Psoas muscle (tissue), 7 donors: ENCODE measurements at regions not wholly inside any gene's neighbourhood (a gene's known extent, or its start where the extent isn't known, plus 50 kb on each side); places are given as distances from the start of the nearest gene placed in this dataset.
"Not testable (repeated sequence)": the region's sequence is repeated elsewhere in the genome, so short reads cannot be mapped to it uniquely, and the experiment has no call there.

Experiments used
- ATAC-seq, 4 donors: fragments of 200-7000 bp; cut with Tn5 transposase; one replicate each; pipeline ENCODE4 v1.9.1; 2020; ENCODE audit warnings: moderate library complexity in 3 of 4, mild to moderate bottlenecking in 2 of 4
- DNase-seq, 2 donors: peaks; one replicate each; pipeline ENCODE4 v3.0.0-alpha.2; 2020
- H3K27ac ChIP-seq: fragments of 200-600 bp; one replicate; pipeline ENCODE4 v1.8.0; 2022
- H3K27me3 ChIP-seq, 3 donors: fragments of 200-600 bp in 1 of 3; one replicate each; pipeline versions ENCODE4 v1.6.1 to v1.8.0; 2013 to 2022; ENCODE audit warnings: low read length in 2 of 3, mild to moderate bottlenecking in 2 of 3, moderate library complexity in 1 of 3; ENCODE audit not compliant: insufficient read depth in 3 of 3
- H3K36me3 ChIP-seq, 2 donors: fragments of 200-600 bp in 1 of 2; one replicate each; pipeline versions ENCODE4 v1.6.1 to v1.8.0; 2013 to 2022; ENCODE audit warnings: low read depth in 1 of 2, mild to moderate bottlenecking in 1 of 2, moderate library complexity in 1 of 2; ENCODE audit not compliant: insufficient read depth in 1 of 2
- H3K4me1 ChIP-seq: fragments of 200-600 bp; one replicate; pipeline ENCODE4 v1.8.0; 2022
- H3K4me3 ChIP-seq: fragments of 200-600 bp; one replicate; pipeline ENCODE4 v1.8.0; 2022; ENCODE audit warnings: mild to moderate bottlenecking
- H3K9me3 ChIP-seq: fragments of 200-600 bp; one replicate; pipeline ENCODE4 v1.8.0; 2022
- WGBS, 3 donors: extraction: QIAGEN DNeasy Blood & Tissue Kit; methylation state at CpG; one replicate each; pipeline versions ENCODE4 v1.1.6 to v1.1.7; 2013; 5-methylcytosine and 5-hydroxymethylcytosine counted together
- intact Hi-C, 2 donors: fragments of 100-400 bp; cut with DNase I; formaldehyde crosslinking; loops; one replicate each; pipeline versions ENCODE4 v1.11.0 to v1.14.2; 2022
- TF ChIP-seq, protein P1 (sequence below): fragments of 200-600 bp; IDR thresholded peaks from one replicate; pipeline ENCODE4 v1.8.0; 2022; ENCODE audit warnings: antibody characterized with exemption
- donor health status: healthy with polysubstance abuse.
- donor health status: DM: no; HTN: no; CAD: no; lungs with moderate emphysema.
- donor health status: Bipolar disorder and iron deficiency.
- donor health status: healthy.
- donor health status: DM: yes; HTN: yes; CAD: no.
- donor health status: DM: no; HTN: no; CAD: no.
- donor health status: DM: yes; HTN: yes; CAD: no.

DNA sequence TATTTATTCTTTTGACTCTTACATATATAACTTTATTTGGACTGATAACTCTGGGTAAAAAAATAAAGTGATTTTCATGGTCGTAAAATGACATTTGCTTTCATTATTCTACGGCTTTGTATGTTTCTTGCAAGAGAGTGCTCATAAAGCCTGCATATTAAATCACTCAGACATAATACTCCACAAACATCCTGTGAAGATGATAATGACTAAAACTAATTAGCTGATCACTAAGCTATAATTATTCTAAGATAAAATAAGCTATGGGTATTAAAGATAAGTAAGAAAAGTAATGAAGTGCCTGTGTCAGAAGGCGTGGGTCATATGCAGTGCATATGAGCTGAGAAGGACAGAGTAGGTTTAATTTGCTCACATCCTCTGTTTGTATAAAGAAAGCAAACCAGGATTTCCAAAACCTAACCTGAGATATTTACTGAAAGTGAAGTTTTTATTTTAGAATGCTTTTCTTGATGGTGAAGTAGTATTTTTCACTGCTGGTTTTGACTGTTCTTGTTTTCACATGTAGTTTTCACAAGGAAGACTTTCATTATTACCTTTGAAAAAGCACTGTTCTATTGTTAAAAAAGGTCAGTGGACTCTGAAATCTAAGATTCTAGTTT, 278.8 kb downstream of the AMY1C start:
- ATAC-seq, result no peak
- 51 to 68% (median 59%) methylated on average over 3 of the region's 3 CpGs for WGBS, 3 donors
- TF ChIP-seq, protein P1, sequence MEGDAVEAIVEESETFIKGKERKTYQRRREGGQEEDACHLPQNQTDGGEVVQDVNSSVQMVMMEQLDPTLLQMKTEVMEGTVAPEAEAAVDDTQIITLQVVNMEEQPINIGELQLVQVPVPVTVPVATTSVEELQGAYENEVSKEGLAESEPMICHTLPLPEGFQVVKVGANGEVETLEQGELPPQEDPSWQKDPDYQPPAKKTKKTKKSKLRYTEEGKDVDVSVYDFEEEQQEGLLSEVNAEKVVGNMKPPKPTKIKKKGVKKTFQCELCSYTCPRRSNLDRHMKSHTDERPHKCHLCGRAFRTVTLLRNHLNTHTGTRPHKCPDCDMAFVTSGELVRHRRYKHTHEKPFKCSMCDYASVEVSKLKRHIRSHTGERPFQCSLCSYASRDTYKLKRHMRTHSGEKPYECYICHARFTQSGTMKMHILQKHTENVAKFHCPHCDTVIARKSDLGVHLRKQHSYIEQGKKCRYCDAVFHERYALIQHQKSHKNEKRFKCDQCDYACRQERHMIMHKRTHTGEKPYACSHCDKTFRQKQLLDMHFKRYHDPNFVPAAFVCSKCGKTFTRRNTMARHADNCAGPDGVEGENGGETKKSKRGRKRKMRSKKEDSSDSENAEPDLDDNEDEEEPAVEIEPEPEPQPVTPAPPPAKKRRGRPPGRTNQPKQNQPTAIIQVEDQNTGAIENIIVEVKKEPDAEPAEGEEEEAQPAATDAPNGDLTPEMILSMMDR, result no peak

DNA sequence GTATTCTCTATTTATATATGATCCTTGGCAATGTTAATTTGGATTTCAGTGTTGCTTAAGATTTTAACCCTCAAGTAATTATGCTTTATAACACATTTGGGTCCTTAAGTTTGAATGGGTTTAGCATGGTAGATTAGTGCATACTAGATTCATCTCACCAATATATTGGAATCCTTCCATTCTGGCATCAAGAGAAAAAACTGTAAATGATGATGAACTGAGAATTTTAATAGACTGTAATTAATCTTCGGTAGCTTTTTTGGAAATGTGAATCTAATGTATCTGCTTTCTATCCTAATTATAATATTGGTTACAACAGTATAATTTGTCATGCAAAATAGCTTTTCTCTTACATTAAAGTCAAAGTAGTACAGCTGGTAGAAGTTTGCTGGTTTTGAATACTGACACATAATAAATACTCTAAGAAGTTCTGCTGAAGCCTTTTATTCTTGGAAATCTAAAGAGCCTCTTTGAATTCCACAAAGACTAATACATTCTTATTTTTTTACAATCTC, 279.8 kb downstream of the AMY1C start:
- Histone ChIP-seq H3K36me3 (no peaks in the 10 kb centered on the region), H3K4me1 (no peaks in the 10 kb centered on the region), H3K27ac (no peak overlapping the region), H3K9me3 (no peaks in the 10 kb centered on the region), H3K27me3 (no peaks in the 10 kb centered on the region), H3K4me3 (no peak overlapping the region)
- WGBS, 3 donors, result 81 to 92% (median 90%) methylated on average over 1 of the region's 1 CpG
- intact Hi-C loops, result no loop called here
- DNase-seq (no peak), ATAC-seq (no peak)
- TF ChIP-seq, protein P1, result no peak

More for the DNA sequence above, 278.8 kb downstream of the AMY1C start:
- Histone ChIP-seq H3K27ac (no peak overlapping the region), H3K4me3 (no peak overlapping the region), H3K27me3 (no peaks in the 10 kb centered on the region), H3K4me1 (no peaks in the 10 kb centered on the region), H3K9me3 (no peaks in the 10 kb centered on the region), H3K36me3 (no peaks in the 10 kb centered on the region)
- intact Hi-C loops, result no loop called here
- DNase-seq, result no peak

DNA sequence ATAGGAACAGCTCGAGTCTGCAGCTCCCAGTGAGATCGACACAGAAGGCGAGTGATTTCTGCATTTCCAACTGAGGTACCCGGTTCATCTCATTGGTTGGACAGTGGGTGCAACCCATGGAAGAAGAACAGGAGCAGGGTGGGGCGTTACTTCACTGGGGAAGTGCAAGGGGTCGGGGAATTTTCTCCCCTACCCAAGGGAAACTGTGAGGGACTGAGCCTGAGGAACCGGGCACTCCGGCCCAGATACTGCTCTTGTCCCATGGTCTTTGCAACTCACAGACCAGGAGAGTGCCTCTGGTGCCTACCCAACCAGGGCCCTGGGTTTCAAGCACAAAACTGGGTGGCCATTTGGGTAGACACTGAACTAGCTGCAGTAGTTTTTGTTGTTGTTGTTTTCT, 307.1 kb downstream of the AMY1C start:
- intact Hi-C loops, result no loop called here
- no peak overlapping the region for H3K27ac ChIP-seq
- H3K9me3 ChIP-seq, result no peaks in the 10 kb centered on the region
- WGBS, 3 donors, result 65 to 79% (median 75%) methylated on average over 8 of the region's 8 CpGs
- H3K4me1 ChIP-seq, result no peaks in the 10 kb centered on the region
- ATAC-seq (no peak), DNase-seq (no peak)
- no peaks in the 10 kb centered on the region for H3K27me3 ChIP-seq
- no peaks in the 10 kb centered on the region for H3K36me3 ChIP-seq
- H3K4me3 ChIP-seq, result no peak overlapping the region
- TF ChIP-seq, protein P1, result no peak

DNA sequence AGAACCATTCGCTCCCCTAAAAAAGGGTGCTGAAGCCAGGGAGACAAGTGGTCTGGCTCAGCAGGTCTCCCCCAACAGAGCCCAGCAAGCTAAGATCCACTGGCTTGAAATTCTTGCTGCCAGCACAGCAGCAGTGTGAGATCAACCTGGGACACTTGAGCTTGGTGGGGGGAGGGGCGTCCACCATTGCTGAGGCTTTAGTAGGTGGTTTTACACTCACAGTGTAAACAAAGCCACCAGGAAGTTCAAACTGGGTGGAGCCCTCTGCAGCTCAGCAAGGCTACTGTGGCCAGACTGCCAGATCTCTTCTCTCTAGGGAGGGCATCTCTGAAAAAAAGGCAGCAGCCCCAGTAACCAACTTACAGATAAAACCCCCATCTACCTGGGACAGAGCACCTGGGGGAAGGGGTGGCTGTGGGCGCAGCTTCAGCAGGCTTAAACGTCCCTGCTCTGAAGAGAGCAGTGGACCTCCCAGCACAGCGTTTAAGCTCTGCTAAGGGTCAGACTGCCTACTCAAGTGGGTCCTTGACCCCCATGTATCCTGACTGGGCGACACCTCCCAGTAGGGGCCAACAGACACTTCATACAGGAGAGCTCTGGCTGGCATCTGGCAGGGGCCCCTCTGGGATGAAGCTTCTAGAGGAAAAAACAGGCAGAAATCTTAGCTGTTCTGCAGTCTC, 307.7 kb downstream of the AMY1C start:
- H3K4me1 ChIP-seq, H3K9me3 ChIP-seq, H3K4me3 ChIP-seq, H3K36me3 ChIP-seq, H3K27ac ChIP-seq, intact Hi-C loops, H3K27me3 ChIP-seq, ATAC-seq, DNase-seq: not testable (repeated sequence)
- 60 to 71% (median 63%) methylated on average over 6 of the region's 6 CpGs for WGBS, 3 donors

DNA sequence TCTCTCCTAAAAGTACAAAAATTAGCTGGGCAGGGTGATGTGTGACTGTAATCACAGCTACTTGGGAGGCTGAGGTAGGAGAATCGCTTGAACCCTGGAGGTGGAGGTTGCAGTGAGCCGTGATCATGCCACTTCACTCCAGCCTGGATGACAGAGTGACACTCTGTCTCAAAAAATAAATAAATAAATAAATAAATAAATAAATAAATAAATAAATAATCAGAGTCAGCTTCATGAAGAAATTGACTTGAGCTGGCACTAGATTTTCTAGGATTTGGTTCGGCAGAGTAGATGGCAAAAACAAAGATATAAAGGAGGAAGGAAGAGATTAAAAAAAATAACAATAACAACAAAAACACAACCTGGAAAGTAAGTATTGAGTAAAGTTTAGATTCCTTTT, 311.9 kb downstream of the AMY1C start:
- ATAC-seq, H3K36me3 ChIP-seq, H3K27ac ChIP-seq, H3K4me1 ChIP-seq, H3K9me3 ChIP-seq, DNase-seq, H3K27me3 ChIP-seq, H3K4me3 ChIP-seq, intact Hi-C loops: not testable (repeated sequence)
- 81 to 97% (median 93%) methylated on average over 3 of the region's 3 CpGs for WGBS, 3 donors
